ENCODE measurements at regions not wholly inside any gene's neighbourhood (a gene's known extent, or its start where the extent isn't known, plus 50 kb on each side); places are given as distances from the start of the nearest gene placed in this dataset.

GRCh38 chr12:5123921-5124320 lies 80.2 kb downstream of the KCNA5 start:
- TF ChIP-seq CTCF (IDR thresholded peaks at IDR 0.05 in 4 of 5, conservative IDR thresholded peaks at IDR 0.05 in 1 of 5) (no peak), POLR2A (IDR thresholded peaks at IDR 0.05) (no peak)

All from gastrocnemius medialis (tissue), 4 donors.